ENCODE measurements at regions not wholly inside any gene's neighbourhood (a gene's known extent, or its start where the extent isn't known, plus 50 kb on each side); places are given as distances from the start of the nearest gene placed in this dataset.

DNA sequence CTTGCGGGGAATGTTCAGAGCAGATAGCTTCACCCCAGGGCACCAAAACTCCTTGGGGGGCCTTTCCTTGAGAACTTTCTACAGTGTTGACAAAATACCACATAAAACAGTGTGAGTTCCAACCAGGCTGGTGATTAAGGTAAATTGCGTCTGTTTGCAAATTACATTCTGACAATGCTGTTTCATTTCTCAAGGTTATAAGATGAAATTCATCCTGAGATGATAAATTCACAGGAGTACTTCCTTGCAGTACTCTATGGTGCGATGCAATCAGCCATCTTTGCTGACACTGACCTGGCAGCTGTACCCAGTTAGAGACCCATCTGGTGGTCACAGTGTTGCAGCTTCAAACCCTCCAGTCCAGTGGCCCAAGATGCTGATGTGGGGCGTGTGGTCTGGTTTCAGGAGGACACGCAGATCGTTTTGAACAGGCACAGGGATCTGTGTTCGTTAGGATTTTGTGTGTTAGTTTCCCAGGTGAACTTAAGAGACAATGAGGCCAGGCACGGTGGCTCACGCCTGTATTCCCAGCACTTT lies 99.5 kb upstream of the SLC66A3 start:
- no peaks in the 10 kb centered on the region for H3K79me2 ChIP-seq (ENCODE audit: insufficient read depth, low read length)
- Mint-ChIP-seq H3K9me3 (peaks cover 2 to 6% (median 3%) of the 10 kb centered on the region in 7 donors), H3K36me3 (no peaks in the 10 kb centered on the region), H3K4me3 (no peak overlapping the region), H3K4me1 (no peaks in the 10 kb centered on the region), H3K27ac (no peak overlapping the region), H3K27me3 (ENCODE audit: low read depth in 3 of 3) (peaks cover 7 to 19% (median 10%) of the 10 kb centered on the region in 3 donors)
- H4K20me1 ChIP-seq (ENCODE audit: insufficient read depth, low read length): no peaks in the 10 kb centered on the region
- H3K4me1 ChIP-seq (ENCODE audit: control insufficient read depth in 1 of 2, insufficient read depth in 2 of 2, low read length in 2 of 2): no peaks in the 10 kb centered on the region
- no peak overlapping the region for H3K4me3 ChIP-seq (replicated peaks in 1 of 3; ENCODE audit: low read depth in 2 of 3, low read length in 3 of 3)
- TF ChIP-seq, protein P1, sequence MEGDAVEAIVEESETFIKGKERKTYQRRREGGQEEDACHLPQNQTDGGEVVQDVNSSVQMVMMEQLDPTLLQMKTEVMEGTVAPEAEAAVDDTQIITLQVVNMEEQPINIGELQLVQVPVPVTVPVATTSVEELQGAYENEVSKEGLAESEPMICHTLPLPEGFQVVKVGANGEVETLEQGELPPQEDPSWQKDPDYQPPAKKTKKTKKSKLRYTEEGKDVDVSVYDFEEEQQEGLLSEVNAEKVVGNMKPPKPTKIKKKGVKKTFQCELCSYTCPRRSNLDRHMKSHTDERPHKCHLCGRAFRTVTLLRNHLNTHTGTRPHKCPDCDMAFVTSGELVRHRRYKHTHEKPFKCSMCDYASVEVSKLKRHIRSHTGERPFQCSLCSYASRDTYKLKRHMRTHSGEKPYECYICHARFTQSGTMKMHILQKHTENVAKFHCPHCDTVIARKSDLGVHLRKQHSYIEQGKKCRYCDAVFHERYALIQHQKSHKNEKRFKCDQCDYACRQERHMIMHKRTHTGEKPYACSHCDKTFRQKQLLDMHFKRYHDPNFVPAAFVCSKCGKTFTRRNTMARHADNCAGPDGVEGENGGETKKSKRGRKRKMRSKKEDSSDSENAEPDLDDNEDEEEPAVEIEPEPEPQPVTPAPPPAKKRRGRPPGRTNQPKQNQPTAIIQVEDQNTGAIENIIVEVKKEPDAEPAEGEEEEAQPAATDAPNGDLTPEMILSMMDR (IDR thresholded peaks at IDR 0.05): no peak
- intact Hi-C loops (cut with micrococcal nuclease): no loop called here
- DNase-seq: no peak
- WGBS (ENCODE audit: insufficient coverage): 94% methylated on average over 7 of the region's 9 CpGs
- H3K9ac ChIP-seq (ENCODE audit: insufficient read depth, low read length, poor library complexity, severe bottlenecking): no peak overlapping the region
- no peak overlapping the region for H2AFZ ChIP-seq (ENCODE audit: insufficient read depth, low read depth, low read length, poor library complexity, severe bottlenecking)
- no peak overlapping the region for H3K4me2 ChIP-seq (replicated peaks; ENCODE audit: extremely low read depth, low read length, poor library complexity, severe bottlenecking)
- peaks cover 0 to 7% of the 10 kb centered on the region in 2 donors for H3K9me3 ChIP-seq (replicated peaks in 1 of 2; ENCODE audit: control insufficient read depth in 1 of 2, insufficient read depth in 1 of 2, low read length in 2 of 2)
- H3K36me3 ChIP-seq (replicated peaks in 1 of 2; ENCODE audit: control insufficient read depth in 1 of 2, insufficient read depth in 2 of 2, low read length in 2 of 2): no peaks in the 10 kb centered on the region
- no peak overlapping the region for H3K27ac ChIP-seq (ENCODE audit: low read depth in 1 of 2, low read length in 2 of 2)
- H3K27me3 ChIP-seq (ENCODE audit: control insufficient read depth in 2 of 2, insufficient read depth in 2 of 2, low read length in 2 of 2): peaks cover 0 to 3% of the 10 kb centered on the region in 2 donors

DNA sequence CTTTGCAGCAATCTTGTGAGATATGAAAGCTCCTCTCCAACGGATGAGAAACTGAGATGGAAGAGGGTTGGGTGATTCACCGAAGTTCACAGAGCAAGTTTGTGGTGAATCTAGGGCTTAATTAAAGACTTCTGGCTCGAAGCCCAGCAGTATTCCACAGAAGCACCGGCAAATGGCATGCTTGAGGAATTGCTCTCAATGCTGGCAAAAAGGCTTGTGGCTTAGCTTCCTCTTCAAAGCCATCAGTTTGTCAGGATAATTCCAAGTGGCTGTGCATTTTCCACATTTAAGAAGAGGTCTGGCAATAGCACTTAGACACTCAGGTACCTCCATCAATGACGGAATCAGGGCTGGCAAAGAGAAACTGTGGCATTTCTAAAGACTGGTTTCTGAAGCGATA lies 98.7 kb upstream of the SLC66A3 start:
- H3K4me3 Mint-ChIP-seq: no peak overlapping the region
- no peaks in the 10 kb centered on the region for H3K36me3 Mint-ChIP-seq
- H3K27me3 Mint-ChIP-seq (ENCODE audit: low read depth in 3 of 3): peaks cover 9 to 19% (median 11%) of the 10 kb centered on the region in 3 donors
- Histone ChIP-seq H2AFZ (ENCODE audit: insufficient read depth, low read depth, low read length, poor library complexity, severe bottlenecking) (no peak overlapping the region), H4K20me1 (ENCODE audit: insufficient read depth, low read length) (no peaks in the 10 kb centered on the region), H3K79me2 (ENCODE audit: insufficient read depth, low read length) (no peaks in the 10 kb centered on the region), H3K9me3 (replicated peaks in 1 of 2; ENCODE audit: control insufficient read depth in 1 of 2, insufficient read depth in 1 of 2, low read length in 2 of 2) (peaks cover 0 to 13% of the 10 kb centered on the region in 2 donors), H3K27ac (ENCODE audit: low read depth in 1 of 2, low read length in 2 of 2) (no peak overlapping the region), H3K4me2 (replicated peaks; ENCODE audit: extremely low read depth, low read length, poor library complexity, severe bottlenecking) (no peak overlapping the region), H3K4me1 (ENCODE audit: control insufficient read depth in 1 of 2, insufficient read depth in 2 of 2, low read length in 2 of 2) (no peaks in the 10 kb centered on the region), H3K9ac (ENCODE audit: insufficient read depth, low read length, poor library complexity, severe bottlenecking) (no peak overlapping the region), H3K4me3 (replicated peaks in 1 of 3; ENCODE audit: low read depth in 2 of 3, low read length in 3 of 3) (no peak overlapping the region), H3K36me3 (replicated peaks in 1 of 2; ENCODE audit: control insufficient read depth in 1 of 2, insufficient read depth in 2 of 2, low read length in 2 of 2) (no peaks in the 10 kb centered on the region), H3K27me3 (ENCODE audit: control insufficient read depth in 2 of 2, insufficient read depth in 2 of 2, low read length in 2 of 2) (peaks cover 0 to 3% of the 10 kb centered on the region in 2 donors)
- H3K9me3 Mint-ChIP-seq: peaks cover 5 to 10% (median 7%) of the 10 kb centered on the region in 7 donors
- TF ChIP-seq, protein P1 (IDR thresholded peaks at IDR 0.05): no peak
- no peak for DNase-seq
- H3K4me1 Mint-ChIP-seq: no peaks in the 10 kb centered on the region
- 78% methylated on average over 4 of the region's 6 CpGs for WGBS (ENCODE audit: insufficient coverage)
- H3K27ac Mint-ChIP-seq: no peak overlapping the region
- intact Hi-C loops (cut with micrococcal nuclease): no loop called here

All from CD14-positive monocyte (primary cell).